GM12865 (cell line): ENCODE measurements at regions not wholly inside any gene's neighbourhood (a gene's known extent, or its start where the extent isn't known, plus 50 kb on each side); places are given as distances from the start of the nearest gene placed in this dataset.

ENCODE experiments used
- DNase-seq: peaks from one replicate; pipeline ENCODE4 v3.0.0; 2010; ENCODE audit warnings: low read depth
- H3K4me3 ChIP-seq: 2 replicates; pipeline ENCODE4 v1.5.1; 2011; ENCODE audit warnings: mild to moderate bottlenecking, low read depth, low read length, control low read depth
- CTCF ChIP-seq: IDR thresholded peaks from 2 replicates; pipeline ENCODE4 v1.5.1; 2011; ENCODE audit warnings: low read length, control low read depth, low read depth, inconsistent platforms; ENCODE audit not compliant: insufficient read depth; ENCODE audit errors: missing control alignments

- no peak overlapping the region for H3K4me3 ChIP-seq
- DNase-seq = no peak
- TF ChIP-seq CTCF = no peak
These were observed 59.0 kb upstream of the ATP8A1 start for GRCh38 chr4:42715807-42716482.

- TF ChIP-seq CTCF = no peak
- DNase-seq = no peak
- no peak overlapping the region for H3K4me3 ChIP-seq
These were observed 56.5 kb upstream of the ATP8A1 start for GRCh38 chr4:42713391-42713790.

GRCh38 chr4:42712854-42713253 is 55.9 kb upstream of the ATP8A1 start:
- H3K4me3 ChIP-seq = no peak overlapping the region
- no peak for TF ChIP-seq CTCF
- DNase-seq = no peak

- TF ChIP-seq CTCF = no peak
- DNase-seq = no peak
- H3K4me3 ChIP-seq = no peak overlapping the region
These were observed 54.6 kb upstream of the ATP8A1 start for GRCh38 chr4:42711496-42711895.

GRCh38 chr4:42710761-42711160 is 53.9 kb upstream of the ATP8A1 start:
- DNase-seq = no peak
- TF ChIP-seq CTCF = no peak
- no peak overlapping the region for H3K4me3 ChIP-seq

- no peak overlapping the region for H3K4me3 ChIP-seq
- no peak for DNase-seq
- TF ChIP-seq CTCF = no peak
These were observed 53.4 kb upstream of the ATP8A1 start for GRCh38 chr4:42710329-42710728.
